Amniotic epithelial cell (primary cell): ENCODE measurements at regions not wholly inside any gene's neighbourhood (a gene's known extent, or its start where the extent isn't known, plus 50 kb on each side); places are given as distances from the start of the nearest gene placed in this dataset.
A peak's percentile ranks its signal among the peaks of the same experiment; 100 is the strongest.

ENCODE experiments used
- DNase-seq: peaks from one replicate; pipeline ENCODE4 v3.0.0-alpha.2; 2010; ENCODE audit warnings: low read depth

- no peak for DNase-seq
Measured at GRCh38 chr9:107874591-107875369, 385.2 kb upstream of the KLF4 start.

- no peak for DNase-seq
Measured at GRCh38 chr9:107874137-107874536, 384.6 kb upstream of the KLF4 start.

GRCh38 chr9:107872457-107873192, 383.1 kb upstream of the KLF4 start:
- DNase-seq, result no peak

- no peak for DNase-seq
Measured at GRCh38 chr9:107870927-107871680, 381.5 kb upstream of the KLF4 start.

- no peak for DNase-seq
Measured at GRCh38 chr9:107870221-107870620, 380.7 kb upstream of the KLF4 start.

- no peak for DNase-seq
Measured at GRCh38 chr9:107869111-107869510, 379.5 kb upstream of the KLF4 start.

- DNase-seq, result no peak
Measured at GRCh38 chr9:107868186-107868585, 378.6 kb upstream of the KLF4 start.

- no peak for DNase-seq
Measured at GRCh38 chr9:107867738-107868137, 378.2 kb upstream of the KLF4 start.

- peak; percentile 84 for DNase-seq
Measured at GRCh38 chr9:107866711-107867311, 377.2 kb upstream of the KLF4 start.

GRCh38 chr9:107863396-107863795, 373.8 kb upstream of the KLF4 start:
- peak; percentile 87 for DNase-seq

- no peak for DNase-seq
Measured at GRCh38 chr9:107862881-107863280, 373.3 kb upstream of the KLF4 start.

GRCh38 chr9:107862323-107862722, 372.8 kb upstream of the KLF4 start:
- no peak for DNase-seq

- no peak for DNase-seq
Measured at GRCh38 chr9:107861075-107861474, 371.5 kb upstream of the KLF4 start.

- no peak for DNase-seq
Measured at GRCh38 chr9:107858260-107858659, 368.7 kb upstream of the KLF4 start.

GRCh38 chr9:107856633-107857032, 367.1 kb upstream of the KLF4 start:
- no peak for DNase-seq

- DNase-seq, result no peak
Measured at GRCh38 chr9:107855164-107855563, 365.6 kb upstream of the KLF4 start.

GRCh38 chr9:107853461-107853860, 363.9 kb upstream of the KLF4 start:
- no peak for DNase-seq

- DNase-seq, result no peak
Measured at GRCh38 chr9:107852891-107853290, 363.3 kb upstream of the KLF4 start.

- no peak for DNase-seq
Measured at GRCh38 chr9:107850653-107851052, 361.1 kb upstream of the KLF4 start.

- peak; percentile 45 for DNase-seq
Measured at GRCh38 chr9:107847978-107848964, 358.7 kb upstream of the KLF4 start.

GRCh38 chr9:107842530-107842929, 353.0 kb upstream of the KLF4 start:
- DNase-seq, result no peak
